Embryonic facial prominence (tissue), 1 donor: ENCODE measurements at regions not wholly inside any gene's neighbourhood (a gene's known extent, or its start where the extent isn't known, plus 50 kb on each side); places are given as distances from the start of the nearest gene placed in this dataset.

Source experiments
- DNase-seq: peaks from one replicate; pipeline ENCODE4 v3.0.0-alpha.2; 2016; ENCODE audit errors: extremely low spot score

- DNase-seq: no peak
These were observed 316.0 kb upstream of the ADGRL4 start for GRCh38 chr1:79322511-79323027.

GRCh38 chr1:79312438-79312837 is 305.9 kb upstream of the ADGRL4 start:
- DNase-seq: no peak

- no peak for DNase-seq
These were observed 304.1 kb upstream of the ADGRL4 start for GRCh38 chr1:79310609-79311008.

- no peak for DNase-seq
These were observed 297.6 kb upstream of the ADGRL4 start for GRCh38 chr1:79304131-79304530.

- no peak for DNase-seq
These were observed 296.5 kb upstream of the ADGRL4 start for GRCh38 chr1:79303040-79303439.

GRCh38 chr1:79302380-79302930 is 295.9 kb upstream of the ADGRL4 start:
- DNase-seq: no peak

GRCh38 chr1:79295967-79296366 is 289.4 kb upstream of the ADGRL4 start:
- DNase-seq: no peak

GRCh38 chr1:79293611-79294010 is 287.1 kb upstream of the ADGRL4 start:
- DNase-seq: no peak

- no peak for DNase-seq
These were observed 284.5 kb upstream of the ADGRL4 start for GRCh38 chr1:79290927-79291474.

GRCh38 chr1:79287982-79288381 is 281.5 kb upstream of the ADGRL4 start:
- no peak for DNase-seq

GRCh38 chr1:79285667-79286066 is 279.1 kb upstream of the ADGRL4 start:
- DNase-seq: no peak

- no peak for DNase-seq
These were observed 276.9 kb upstream of the ADGRL4 start for GRCh38 chr1:79283451-79283850.

GRCh38 chr1:79281442-79281841 is 274.9 kb upstream of the ADGRL4 start:
- no peak for DNase-seq

GRCh38 chr1:79271759-79272158 is 265.2 kb upstream of the ADGRL4 start:
- DNase-seq: no peak

GRCh38 chr1:79264975-79265818 is 258.7 kb upstream of the ADGRL4 start:
- DNase-seq: no peak

GRCh38 chr1:79264285-79264684 is 257.8 kb upstream of the ADGRL4 start:
- no peak for DNase-seq

- DNase-seq: no peak
These were observed 256.3 kb upstream of the ADGRL4 start for GRCh38 chr1:79262745-79263258.

GRCh38 chr1:79259390-79260336 is 253.1 kb upstream of the ADGRL4 start:
- no peak for DNase-seq

- DNase-seq: no peak
These were observed 248.9 kb upstream of the ADGRL4 start for GRCh38 chr1:79255421-79255820.

- DNase-seq: no peak
These were observed 246.1 kb upstream of the ADGRL4 start for GRCh38 chr1:79252598-79252997.

- no peak for DNase-seq
These were observed 233.3 kb upstream of the ADGRL4 start for GRCh38 chr1:79239840-79240239.
